ENCODE measurements at regions not wholly inside any gene's neighbourhood (a gene's known extent, or its start where the extent isn't known, plus 50 kb on each side); places are given as distances from the start of the nearest gene placed in this dataset.

DNA sequence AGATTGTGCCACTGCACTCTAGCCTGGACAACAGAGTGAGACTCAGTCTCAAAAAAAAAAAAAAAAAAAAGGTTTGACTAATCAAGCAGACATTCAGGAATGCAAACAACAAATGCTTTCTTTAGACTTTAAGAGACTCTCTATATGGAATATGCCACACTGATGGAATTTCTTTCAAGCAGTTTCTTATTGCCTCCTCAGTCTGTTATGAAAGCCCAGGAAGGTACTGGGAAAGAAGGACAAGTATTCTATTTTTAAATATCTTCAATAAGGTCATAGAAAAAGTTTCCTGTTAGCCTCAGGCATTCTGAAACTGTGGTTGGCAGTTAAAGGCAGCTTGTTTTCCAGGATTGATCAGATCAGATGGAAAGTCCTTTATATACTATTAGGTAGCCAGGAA, 241.6 kb downstream of the PIK3C3 start:
- TF ChIP-seq, protein P1, sequence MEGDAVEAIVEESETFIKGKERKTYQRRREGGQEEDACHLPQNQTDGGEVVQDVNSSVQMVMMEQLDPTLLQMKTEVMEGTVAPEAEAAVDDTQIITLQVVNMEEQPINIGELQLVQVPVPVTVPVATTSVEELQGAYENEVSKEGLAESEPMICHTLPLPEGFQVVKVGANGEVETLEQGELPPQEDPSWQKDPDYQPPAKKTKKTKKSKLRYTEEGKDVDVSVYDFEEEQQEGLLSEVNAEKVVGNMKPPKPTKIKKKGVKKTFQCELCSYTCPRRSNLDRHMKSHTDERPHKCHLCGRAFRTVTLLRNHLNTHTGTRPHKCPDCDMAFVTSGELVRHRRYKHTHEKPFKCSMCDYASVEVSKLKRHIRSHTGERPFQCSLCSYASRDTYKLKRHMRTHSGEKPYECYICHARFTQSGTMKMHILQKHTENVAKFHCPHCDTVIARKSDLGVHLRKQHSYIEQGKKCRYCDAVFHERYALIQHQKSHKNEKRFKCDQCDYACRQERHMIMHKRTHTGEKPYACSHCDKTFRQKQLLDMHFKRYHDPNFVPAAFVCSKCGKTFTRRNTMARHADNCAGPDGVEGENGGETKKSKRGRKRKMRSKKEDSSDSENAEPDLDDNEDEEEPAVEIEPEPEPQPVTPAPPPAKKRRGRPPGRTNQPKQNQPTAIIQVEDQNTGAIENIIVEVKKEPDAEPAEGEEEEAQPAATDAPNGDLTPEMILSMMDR (IDR thresholded peaks at IDR 0.05), result no peak
- TF ChIP-seq EP300 (IDR thresholded peaks at IDR 0.05), result no peak

Data from tibial nerve (tissue), 4 donors.